Osteoblast (primary cell): ENCODE measurements at regions not wholly inside any gene's neighbourhood (a gene's known extent, or its start where the extent isn't known, plus 50 kb on each side); places are given as distances from the start of the nearest gene placed in this dataset.
A peak's percentile ranks its signal among the peaks of the same experiment; 100 is the strongest.
"Not testable (repeated sequence)": the region's sequence is repeated elsewhere in the genome, so short reads cannot be mapped to it uniquely, and the experiment has no call there.

Experiments
- DNase-seq: peaks from one replicate; pipeline ENCODE4 v3.0.0; 2011; ENCODE audit warnings: low spot score, mixed read lengths; ENCODE audit not compliant: insufficient read length; ENCODE audit errors: missing footprints
- H2AFZ ChIP-seq: 2 replicates; pipeline ENCODE4 v1.6.0; 2011; ENCODE audit warnings: mild to moderate bottlenecking, low read length
- H3K27ac ChIP-seq: 2 replicates; pipeline ENCODE4 v1.5.1; 2011; ENCODE audit warnings: mild to moderate bottlenecking, low read depth, low read length, moderate library complexity
- H3K27me3 ChIP-seq: 2 replicates; pipeline ENCODE4 v1.6.0; 2012; ENCODE audit warnings: mild to moderate bottlenecking, control low read depth, inconsistent platforms, low read length, moderate library complexity; ENCODE audit not compliant: insufficient read depth
- H3K36me3 ChIP-seq: 2 replicates; pipeline ENCODE4 v1.5.1; 2011; ENCODE audit warnings: mild to moderate bottlenecking, low read length, control low read depth, moderate library complexity; ENCODE audit not compliant: insufficient read depth
- H3K4me1 ChIP-seq: 2 replicates; pipeline ENCODE4 v1.5.1; 2011; ENCODE audit warnings: mild to moderate bottlenecking, low read length, control low read depth, moderate library complexity; ENCODE audit not compliant: insufficient read depth
- H3K4me2 ChIP-seq: 2 replicates; pipeline ENCODE4 v1.6.0; 2011; ENCODE audit warnings: mild to moderate bottlenecking, low read length; ENCODE audit not compliant: insufficient read depth
- H3K4me3 ChIP-seq: fragments of 200-600 bp; sonication (generic); 3 replicates; pipeline ENCODE4 v1.5.1; 2012; ENCODE audit warnings: mild to moderate bottlenecking, low read length, inconsistent platforms; ENCODE audit not compliant: insufficient read depth
- H3K79me2 ChIP-seq: 2 replicates; pipeline ENCODE4 v1.6.0; 2012; ENCODE audit warnings: mild to moderate bottlenecking, low read length, control low read depth, inconsistent platforms; ENCODE audit not compliant: insufficient read depth
- H3K9me3 ChIP-seq: 2 replicates; pipeline ENCODE4 v1.5.1; 2011; ENCODE audit warnings: low read depth, low read length, control low read depth
- H4K20me1 ChIP-seq: 2 replicates; pipeline ENCODE4 v1.6.0; 2012; ENCODE audit warnings: mild to moderate bottlenecking, low read length, control low read depth; ENCODE audit not compliant: insufficient read depth
- CTCF ChIP-seq: IDR thresholded peaks from 2 replicates; pipeline ENCODE4 v1.5.1; 2011; ENCODE audit warnings: mild to moderate bottlenecking, low read depth, low read length, moderate library complexity; ENCODE audit errors: extremely low read depth

DNA sequence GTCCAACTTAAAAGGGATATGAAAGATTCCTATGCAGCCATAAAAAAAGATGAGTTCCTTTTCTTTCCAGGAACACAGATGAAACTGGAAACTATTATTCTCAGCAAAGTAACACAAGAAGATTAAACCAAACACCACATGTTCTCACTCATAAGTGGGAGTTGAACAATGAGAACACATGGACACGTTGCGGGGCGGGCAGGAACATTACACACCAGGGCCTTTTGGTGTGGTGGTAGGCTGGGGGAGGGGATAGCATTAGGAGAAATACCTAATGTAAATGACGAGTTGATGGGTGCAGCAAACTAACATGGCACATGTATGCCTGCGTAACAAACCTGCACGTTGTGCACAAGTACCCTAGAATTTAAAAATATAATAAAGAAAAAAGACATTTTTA lies 516.1 kb downstream of the LRRC70 start:
- no peak overlapping the region for H3K27ac ChIP-seq
- H3K4me2 ChIP-seq = no peak overlapping the region
- H3K79me2 ChIP-seq = no peaks in the 10 kb centered on the region
- H2AFZ ChIP-seq = no peak overlapping the region
- H3K36me3 ChIP-seq = no peaks in the 10 kb centered on the region
- no peaks in the 10 kb centered on the region for H3K4me1 ChIP-seq
- no peak for TF ChIP-seq CTCF
- H4K20me1 ChIP-seq = no peaks in the 10 kb centered on the region
- H3K27me3 ChIP-seq = no peaks in the 10 kb centered on the region
- no peaks in the 10 kb centered on the region for H3K9me3 ChIP-seq
- H3K4me3 ChIP-seq = no peak overlapping the region
- DNase-seq = no peak

GRCh38 chr5:63089147-63089546 lies 510.5 kb downstream of the LRRC70 start:
- no peak for TF ChIP-seq CTCF
- Histone ChIP-seq H3K4me3 (no peak overlapping the region), H3K36me3 (no peaks in the 10 kb centered on the region), H3K9me3 (no peaks in the 10 kb centered on the region), H3K79me2 (no peaks in the 10 kb centered on the region), H3K27ac (no peak overlapping the region), H3K4me1 (no peaks in the 10 kb centered on the region), H3K4me2 (no peak overlapping the region), H4K20me1 (no peaks in the 10 kb centered on the region), H3K27me3 (no peaks in the 10 kb centered on the region), H2AFZ (no peak overlapping the region)
- DNase-seq = no peak

- Histone ChIP-seq H3K36me3 (no peaks in the 10 kb centered on the region), H3K4me1 (no peaks in the 10 kb centered on the region), H3K4me3 (no peak overlapping the region), H2AFZ (no peak overlapping the region), H3K79me2 (no peaks in the 10 kb centered on the region), H3K27ac (no peak overlapping the region), H4K20me1 (no peaks in the 10 kb centered on the region), H3K27me3 (no peaks in the 10 kb centered on the region), H3K4me2 (no peak overlapping the region), H3K9me3 (no peaks in the 10 kb centered on the region)
- DNase-seq = no peak
- TF ChIP-seq CTCF = no peak
Observed at GRCh38 chr5:63085561-63085960, 506.9 kb downstream of the LRRC70 start.

- H2AFZ ChIP-seq, DNase-seq, H3K36me3 ChIP-seq, H3K4me2 ChIP-seq, H3K27ac ChIP-seq, H3K9me3 ChIP-seq, H3K4me3 ChIP-seq, H4K20me1 ChIP-seq, H3K4me1 ChIP-seq, H3K27me3 ChIP-seq, H3K79me2 ChIP-seq: not testable (repeated sequence)
Observed at GRCh38 chr5:63083689-63084088, 505.1 kb downstream of the LRRC70 start.

DNA sequence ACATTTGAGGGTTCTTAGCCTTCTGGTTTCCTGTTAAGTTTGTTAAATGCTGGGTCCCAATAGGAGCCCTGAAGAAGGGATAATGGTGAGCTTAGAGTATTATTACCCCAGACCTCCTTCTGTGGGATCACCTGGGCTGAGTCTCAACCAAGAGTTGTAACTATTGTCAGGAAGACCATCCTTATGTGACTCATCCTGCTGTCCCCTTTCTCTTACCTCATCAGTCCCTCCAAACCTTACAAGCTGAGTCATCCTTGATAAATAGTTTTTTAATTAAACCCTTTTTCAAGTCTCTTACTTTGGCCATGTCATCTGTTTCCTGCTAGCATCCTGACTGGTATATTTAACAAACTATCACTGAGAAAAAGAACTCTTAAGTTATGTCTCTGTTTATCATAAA lies 502.8 kb downstream of the LRRC70 start:
- Histone ChIP-seq H3K36me3 (no peaks in the 10 kb centered on the region), H3K9me3 (no peaks in the 10 kb centered on the region), H3K79me2 (no peaks in the 10 kb centered on the region), H3K27me3 (no peaks in the 10 kb centered on the region), H2AFZ (no peak overlapping the region), H3K4me3 (no peak overlapping the region), H3K27ac (no peak overlapping the region), H3K4me2 (no peak overlapping the region), H3K4me1 (no peaks in the 10 kb centered on the region), H4K20me1 (no peaks in the 10 kb centered on the region)
- peak; percentile 45 for DNase-seq
- TF ChIP-seq CTCF = no peak
